Pulmonary artery endothelial cell (primary cell): ENCODE measurements at regions not wholly inside any gene's neighbourhood (a gene's known extent, or its start where the extent isn't known, plus 50 kb on each side); places are given as distances from the start of the nearest gene placed in this dataset.

Source experiments
- DNase-seq: peaks from one replicate; pipeline ENCODE4 v3.0.0-alpha.2; 2011; ENCODE audit warnings: low read depth, low spot score

DNA sequence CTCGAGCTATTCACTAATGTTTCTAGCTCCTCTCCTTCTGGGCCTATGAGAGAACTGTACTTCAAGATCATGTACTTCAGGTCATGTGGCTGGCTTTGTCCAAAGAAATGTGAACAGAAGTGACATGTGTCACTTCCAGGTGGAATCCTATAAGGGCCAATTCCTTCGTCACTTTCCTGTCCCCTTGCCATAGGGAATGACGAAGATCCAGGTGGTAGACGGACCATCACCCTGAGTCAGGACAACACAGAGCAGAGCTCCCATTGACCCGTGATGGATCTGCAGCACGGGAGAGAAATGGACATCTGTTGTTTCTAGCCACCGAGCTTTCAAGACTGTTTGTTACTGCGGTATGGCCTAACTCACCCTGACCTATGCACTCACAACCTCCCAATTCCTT, 157.0 kb downstream of the DRD1 start:
- no peak for DNase-seq

DNA sequence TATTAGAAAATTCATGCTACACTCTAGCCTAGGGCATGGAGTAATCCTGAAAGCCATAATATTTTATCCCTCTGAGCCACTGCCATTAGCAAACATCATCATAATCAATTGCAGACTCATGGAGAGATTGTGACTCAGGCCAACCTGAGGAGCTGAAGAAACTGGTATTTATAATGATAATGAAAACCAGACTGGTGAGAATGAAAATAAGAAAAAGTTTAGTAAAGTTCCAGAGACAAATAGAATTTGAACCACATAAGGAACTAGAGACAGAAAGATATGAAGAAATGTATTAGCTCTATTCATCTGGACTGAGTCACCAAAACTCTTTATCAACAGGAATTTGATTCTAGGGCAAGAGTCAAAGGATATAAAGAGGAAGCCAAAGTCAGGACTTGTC, 158.7 kb downstream of the DRD1 start:
- DNase-seq: no peak

- DNase-seq: no peak
Measured at GRCh38 chr5:175284806-175285205, 159.2 kb downstream of the DRD1 start.

- DNase-seq: no peak
Measured at GRCh38 chr5:175282611-175283225, 161.3 kb downstream of the DRD1 start.

- no peak for DNase-seq
Measured at GRCh38 chr5:175281714-175282113, 162.3 kb downstream of the DRD1 start.

DNA sequence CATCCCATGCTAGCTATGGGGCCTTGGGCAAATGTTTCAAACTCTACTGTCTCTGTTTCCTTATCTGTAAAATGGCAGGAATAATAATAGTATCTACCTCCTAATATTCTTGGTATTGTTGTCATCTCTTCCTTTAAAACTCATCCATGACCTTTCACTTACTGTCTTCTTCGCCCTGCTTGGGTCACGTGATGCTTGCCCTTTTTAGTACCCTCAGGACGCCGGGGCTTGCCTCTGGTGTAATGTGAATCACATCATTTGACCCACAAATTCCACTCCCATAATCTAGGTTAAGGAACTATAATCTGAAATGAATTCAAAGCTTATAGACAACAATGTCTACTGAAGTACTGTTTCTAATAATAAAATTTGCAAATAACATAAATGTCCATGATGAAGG, 162.7 kb downstream of the DRD1 start:
- DNase-seq: no peak

GRCh38 chr5:175279506-175279905, 164.5 kb downstream of the DRD1 start:
- DNase-seq: no peak

GRCh38 chr5:175275748-175276147, 168.2 kb downstream of the DRD1 start:
- no peak for DNase-seq

DNA sequence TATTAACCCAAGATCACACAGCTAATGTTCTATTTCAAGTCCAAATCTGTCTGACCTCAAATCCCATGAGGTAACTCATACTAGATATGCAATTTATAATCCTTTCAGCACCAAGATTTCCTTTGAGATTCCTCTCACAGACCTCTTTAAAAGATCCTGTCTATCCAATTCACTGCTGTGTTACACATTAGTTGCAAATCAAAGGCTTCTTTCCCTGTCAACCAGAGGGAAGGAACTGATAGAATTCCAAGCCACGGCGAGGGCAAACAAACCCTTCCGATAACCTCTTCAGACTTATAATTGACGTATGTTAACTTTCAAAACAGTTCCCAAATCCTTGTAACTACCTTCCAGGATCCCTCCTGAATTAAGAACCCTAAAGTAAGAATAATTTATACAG, 168.9 kb downstream of the DRD1 start:
- no peak for DNase-seq

DNA sequence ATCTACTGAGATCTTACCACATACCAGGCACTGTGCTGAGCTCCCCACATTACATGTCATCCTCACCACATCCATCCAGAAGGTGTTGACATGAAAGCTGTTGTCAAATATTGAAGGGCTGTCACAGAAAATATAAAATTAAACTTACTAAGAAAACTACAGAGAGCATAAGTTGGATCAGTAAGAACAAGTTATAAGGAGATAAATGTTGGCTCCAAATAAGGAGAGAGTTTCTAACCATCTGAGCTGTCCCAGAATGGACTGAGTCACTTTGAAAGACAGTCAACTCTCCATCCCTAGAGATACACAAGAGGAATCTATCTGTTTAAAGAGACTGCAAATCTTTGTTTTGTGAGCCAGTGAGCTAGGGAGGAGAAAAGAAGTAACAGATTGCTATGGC, 169.8 kb downstream of the DRD1 start:
- no peak for DNase-seq

- no peak for DNase-seq
Measured at GRCh38 chr5:175264406-175264805, 179.6 kb downstream of the DRD1 start.

- no peak for DNase-seq
Measured at GRCh38 chr5:175263776-175264175, 180.2 kb downstream of the DRD1 start.

DNA sequence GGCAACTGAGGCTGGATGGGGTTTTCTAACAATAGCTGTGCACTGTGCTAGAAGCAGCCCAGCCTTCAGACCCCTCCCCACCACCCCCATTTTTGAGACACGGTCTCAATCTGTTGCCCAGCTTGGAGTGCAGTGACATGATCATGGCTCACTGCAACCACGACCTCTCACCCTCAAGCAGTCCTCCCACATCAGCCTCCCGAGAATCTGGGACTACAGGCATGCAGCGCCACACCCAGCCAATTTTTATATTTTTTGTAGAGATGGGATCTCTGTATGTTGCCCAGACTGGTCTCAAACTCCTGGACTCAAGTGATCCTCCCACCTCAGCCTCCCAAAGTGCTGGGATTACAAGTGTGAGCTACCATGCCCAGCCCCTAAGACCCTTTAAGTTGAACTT, 182.5 kb downstream of the DRD1 start:
- DNase-seq: no peak

DNA sequence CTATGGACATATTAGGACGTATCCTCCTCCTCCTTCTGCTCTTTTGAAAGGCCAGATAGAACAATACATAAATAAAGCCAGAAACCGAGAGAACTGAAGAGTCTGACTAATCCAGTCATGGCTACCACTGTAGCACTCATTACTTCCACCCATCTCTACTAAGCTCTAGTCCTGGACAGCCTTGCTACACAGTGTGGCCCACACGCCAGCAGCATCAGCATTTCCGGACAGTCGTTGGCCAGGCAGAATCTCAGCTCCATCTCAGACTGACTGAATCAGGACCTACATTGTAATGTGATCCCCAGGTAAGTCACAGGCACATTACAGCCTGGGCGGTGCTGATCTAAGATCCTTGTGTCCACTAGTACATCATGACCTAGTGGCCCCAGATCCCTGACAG, 182.9 kb downstream of the DRD1 start:
- no peak for DNase-seq

GRCh38 chr5:175257847-175258194, 186.2 kb downstream of the DRD1 start:
- no peak for DNase-seq

DNA sequence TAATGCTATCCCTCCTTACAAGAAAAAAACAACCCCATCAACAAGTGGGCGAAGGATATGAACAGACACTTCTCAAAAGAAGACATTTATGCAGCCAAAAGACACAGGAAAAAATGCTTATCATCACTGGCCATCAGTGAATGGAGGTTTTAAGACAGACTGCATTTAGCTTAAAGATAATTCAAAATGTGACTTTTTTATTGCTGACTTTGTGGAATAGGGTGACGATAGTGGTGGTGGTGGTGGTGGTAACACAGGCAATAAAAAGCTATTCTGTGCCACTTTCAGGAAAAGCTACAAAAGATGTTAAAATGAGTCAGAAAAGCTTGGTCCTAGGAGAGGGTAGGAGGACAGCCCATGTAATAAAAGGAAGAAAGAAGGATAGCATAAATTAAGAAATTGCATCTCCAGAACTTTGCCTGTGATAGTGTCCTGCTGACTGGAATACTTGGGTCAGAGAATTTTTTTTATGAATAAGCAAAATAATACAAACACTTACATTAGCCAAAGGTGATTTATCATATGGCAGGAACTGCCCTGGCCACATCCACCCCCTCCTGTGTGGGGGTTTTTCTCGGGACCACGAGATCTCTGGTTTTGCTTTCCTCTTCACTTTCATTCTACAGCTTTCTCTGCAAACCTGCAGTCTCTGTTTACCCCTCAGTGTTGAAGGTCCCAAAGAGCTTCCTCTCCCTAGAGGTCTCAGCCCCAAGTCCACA, 186.7 kb downstream of the DRD1 start:
- no peak for DNase-seq

DNA sequence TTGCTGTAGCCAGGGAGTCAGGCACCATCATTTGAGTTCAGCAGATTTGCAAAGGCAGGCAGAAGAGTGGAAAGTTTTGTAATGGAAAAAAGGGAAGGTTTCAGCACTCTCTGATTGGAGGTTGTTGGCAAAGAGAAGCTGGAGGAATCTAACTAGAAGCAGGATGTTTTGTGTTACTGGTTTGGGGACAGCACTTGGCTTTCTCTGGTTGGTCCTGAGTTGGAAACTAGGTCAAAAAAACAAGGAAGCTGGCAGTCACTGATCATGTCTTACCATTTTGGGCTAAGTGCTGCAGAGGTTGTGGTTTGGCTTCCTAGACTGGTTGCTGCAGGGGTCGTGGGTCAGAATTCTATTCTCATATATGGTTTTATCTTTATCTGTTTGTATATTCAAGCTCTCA, 189.8 kb downstream of the DRD1 start:
- DNase-seq: no peak

DNA sequence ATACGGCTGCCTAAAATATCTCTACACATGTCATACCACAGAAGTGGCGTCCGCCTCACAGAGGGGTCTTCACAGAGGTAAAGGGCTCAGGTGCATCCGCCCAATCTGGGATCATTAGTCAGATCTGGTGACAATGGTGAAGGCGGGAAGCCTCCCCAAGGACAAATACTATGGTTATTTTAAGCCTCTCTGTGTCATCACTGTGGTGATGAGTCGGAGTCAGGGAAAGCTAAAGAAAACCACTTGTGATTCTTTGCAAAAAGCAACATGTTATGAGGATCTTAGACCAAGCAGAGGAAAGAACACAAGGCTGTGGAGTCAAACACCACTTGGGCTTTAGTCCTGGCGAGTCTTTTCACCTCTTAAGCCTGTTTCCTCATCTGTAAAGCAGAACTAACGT, 190.4 kb downstream of the DRD1 start:
- DNase-seq: no peak

DNA sequence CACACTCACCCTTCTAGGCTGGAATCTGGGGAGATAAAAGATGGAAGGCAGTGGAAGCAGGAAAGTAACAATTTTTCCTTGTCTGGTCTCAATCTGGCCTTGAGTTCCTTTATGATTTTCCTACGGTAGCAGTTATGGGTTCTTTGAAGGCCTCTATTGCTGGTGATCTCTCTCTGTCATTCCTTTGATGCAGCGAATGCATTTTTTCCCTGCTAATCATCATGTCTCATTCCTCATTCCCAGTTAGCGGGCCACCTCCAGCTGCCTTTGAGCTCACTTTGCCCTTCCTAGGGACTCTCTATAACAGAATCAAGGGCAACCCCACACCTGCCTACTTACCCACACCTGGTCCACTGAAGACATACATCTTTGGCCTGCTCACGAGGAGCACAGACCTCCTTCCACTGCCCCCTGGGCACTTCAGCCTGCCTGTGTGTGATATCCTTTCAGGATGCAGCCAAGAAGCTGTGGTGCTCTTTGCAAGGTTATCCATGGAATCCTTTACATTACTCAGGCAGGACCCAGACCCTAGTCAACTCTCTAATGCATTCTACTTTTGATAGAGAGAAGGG, 191.7 kb downstream of the DRD1 start:
- no peak for DNase-seq

- DNase-seq: no peak
Measured at GRCh38 chr5:175250426-175250825, 193.6 kb downstream of the DRD1 start.

DNA sequence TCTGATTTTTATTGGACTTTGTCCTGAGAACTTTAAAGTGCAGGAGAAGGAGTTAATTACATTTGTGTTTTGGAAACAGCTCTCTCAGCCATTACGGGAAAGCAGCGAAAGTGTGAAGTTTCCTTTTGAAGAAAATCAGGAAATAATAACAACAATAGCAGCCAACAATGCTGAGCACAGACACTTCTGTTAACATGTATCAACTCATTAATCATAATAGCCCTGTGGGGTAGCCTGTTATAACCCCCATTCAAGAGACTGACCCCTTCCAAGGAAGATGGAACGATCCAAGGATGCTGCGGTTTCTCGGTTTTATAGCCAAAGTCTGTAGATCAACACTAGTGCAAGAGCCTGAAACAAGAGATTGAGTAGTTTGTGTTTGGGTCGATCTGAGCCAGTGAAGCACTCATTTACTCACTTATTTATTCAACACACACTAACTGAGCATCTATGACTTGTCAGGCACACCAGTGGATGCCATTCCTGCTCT, 195.5 kb downstream of the DRD1 start:
- no peak for DNase-seq

- no peak for DNase-seq
Measured at GRCh38 chr5:175246889-175247520, 197.0 kb downstream of the DRD1 start.
